ENCODE measurements at regions not wholly inside any gene's neighbourhood (a gene's known extent, or its start where the extent isn't known, plus 50 kb on each side); places are given as distances from the start of the nearest gene placed in this dataset.
A peak's percentile ranks its signal among the peaks of the same experiment; 100 is the strongest.

- DNase-seq (ENCODE audit: low spot score) = no peak
Measured at GRCh38 chr19:46911456-46911855, 50.7 kb downstream of the ARHGAP35 start.

GRCh38 chr19:46913198-46913851 lies 52.5 kb downstream of the ARHGAP35 start:
- no peak for DNase-seq (ENCODE audit: low spot score)

GRCh38 chr19:46913852-46914430 lies 53.1 kb downstream of the ARHGAP35 start:
- no peak for DNase-seq (ENCODE audit: low spot score)

DNA sequence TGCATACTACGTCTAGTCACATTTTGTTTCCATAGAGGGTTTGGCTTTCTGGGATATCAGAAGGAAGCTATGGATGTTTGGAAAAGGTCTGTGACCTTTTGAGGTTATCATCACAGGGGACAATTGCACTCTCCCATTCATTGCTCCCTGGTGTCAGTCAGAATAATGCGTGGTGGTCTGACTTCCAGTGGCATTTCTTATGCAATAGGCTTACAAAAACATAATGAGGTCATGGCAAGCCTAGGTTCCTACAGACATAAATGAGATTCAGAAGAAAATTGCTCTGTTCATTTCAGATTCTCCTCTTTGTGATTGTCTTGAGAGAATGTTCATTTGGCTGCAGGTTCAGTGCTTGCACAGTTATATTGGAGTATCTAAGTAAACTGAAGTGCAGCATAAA lies 54.6 kb downstream of the ARHGAP35 start:
- DNase-seq (ENCODE audit: low spot score) = peak; percentile 71

- DNase-seq (ENCODE audit: low spot score) = no peak
Measured at GRCh38 chr19:46917002-46917401, 56.2 kb downstream of the ARHGAP35 start.

GRCh38 chr19:46919324-46919723 lies 58.5 kb downstream of the ARHGAP35 start:
- DNase-seq (ENCODE audit: low spot score) = no peak

GRCh38 chr19:46920362-46920761 lies 59.6 kb downstream of the ARHGAP35 start:
- DNase-seq (ENCODE audit: low spot score) = no peak

- no peak for DNase-seq (ENCODE audit: low spot score)
Measured at GRCh38 chr19:46921071-46921470, 60.3 kb downstream of the ARHGAP35 start.

- DNase-seq (ENCODE audit: low spot score) = no peak
Measured at GRCh38 chr19:46922465-46922864, 61.7 kb downstream of the ARHGAP35 start.

GRCh38 chr19:46924874-46925547 lies 64.2 kb downstream of the ARHGAP35 start:
- DNase-seq (ENCODE audit: low spot score) = no peak

- DNase-seq (ENCODE audit: low spot score) = peak; percentile 43
Measured at GRCh38 chr19:46925548-46925950, 64.8 kb downstream of the ARHGAP35 start.

GRCh38 chr19:46926170-46927071 lies 65.6 kb downstream of the ARHGAP35 start:
- DNase-seq (ENCODE audit: low spot score) = no peak

GRCh38 chr19:46927106-46927505 lies 66.3 kb downstream of the ARHGAP35 start:
- DNase-seq (ENCODE audit: low spot score) = no peak

- no peak for DNase-seq (ENCODE audit: low spot score)
Measured at GRCh38 chr19:46927893-46928292, 67.1 kb downstream of the ARHGAP35 start.

- no peak for DNase-seq (ENCODE audit: low spot score)
Measured at GRCh38 chr19:46928951-46929350, 68.2 kb downstream of the ARHGAP35 start.

DNA sequence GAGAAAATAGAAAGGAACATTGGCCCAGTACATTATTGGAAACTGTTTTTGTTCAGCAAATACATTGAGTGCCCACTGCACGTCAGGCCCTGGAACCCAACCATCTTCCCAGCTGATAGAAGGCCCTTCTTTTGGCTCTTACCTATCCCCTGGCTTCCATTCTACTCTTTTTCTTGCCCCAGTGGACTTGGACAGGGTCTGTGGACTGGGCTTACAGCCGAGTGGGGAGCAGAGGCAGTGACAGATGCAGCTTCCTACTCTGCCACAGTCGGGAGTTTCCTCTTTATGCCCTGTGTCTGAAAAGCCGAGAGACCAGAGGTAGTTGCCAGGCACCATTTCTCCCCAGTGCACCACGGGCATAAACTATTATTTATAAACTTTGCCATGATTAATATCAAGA lies 70.4 kb downstream of the ARHGAP35 start:
- DNase-seq (ENCODE audit: low spot score) = no peak

DNA sequence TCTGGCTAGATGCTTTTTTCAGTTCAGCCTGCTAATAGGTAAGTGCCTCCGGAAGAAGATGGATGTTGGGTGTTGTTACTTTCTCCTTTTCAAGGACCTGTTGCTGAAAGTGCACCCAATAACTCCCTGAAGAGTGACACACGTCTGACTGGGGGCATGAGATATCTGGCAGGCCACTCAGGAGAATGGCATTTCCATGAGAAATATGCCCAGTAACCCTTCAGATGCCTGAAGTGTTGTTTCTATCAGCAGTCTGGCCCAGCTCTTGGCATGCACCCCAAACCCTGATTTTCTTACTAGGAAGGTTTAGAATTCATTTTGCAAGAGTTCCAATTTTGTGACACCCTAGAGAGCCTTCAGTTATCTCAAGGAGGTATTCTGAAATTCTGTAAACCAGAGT lies 71.5 kb downstream of the ARHGAP35 start:
- no peak for DNase-seq (ENCODE audit: low spot score)

GRCh38 chr19:46935066-46935663 lies 74.4 kb downstream of the ARHGAP35 start:
- DNase-seq (ENCODE audit: low spot score) = no peak

DNA sequence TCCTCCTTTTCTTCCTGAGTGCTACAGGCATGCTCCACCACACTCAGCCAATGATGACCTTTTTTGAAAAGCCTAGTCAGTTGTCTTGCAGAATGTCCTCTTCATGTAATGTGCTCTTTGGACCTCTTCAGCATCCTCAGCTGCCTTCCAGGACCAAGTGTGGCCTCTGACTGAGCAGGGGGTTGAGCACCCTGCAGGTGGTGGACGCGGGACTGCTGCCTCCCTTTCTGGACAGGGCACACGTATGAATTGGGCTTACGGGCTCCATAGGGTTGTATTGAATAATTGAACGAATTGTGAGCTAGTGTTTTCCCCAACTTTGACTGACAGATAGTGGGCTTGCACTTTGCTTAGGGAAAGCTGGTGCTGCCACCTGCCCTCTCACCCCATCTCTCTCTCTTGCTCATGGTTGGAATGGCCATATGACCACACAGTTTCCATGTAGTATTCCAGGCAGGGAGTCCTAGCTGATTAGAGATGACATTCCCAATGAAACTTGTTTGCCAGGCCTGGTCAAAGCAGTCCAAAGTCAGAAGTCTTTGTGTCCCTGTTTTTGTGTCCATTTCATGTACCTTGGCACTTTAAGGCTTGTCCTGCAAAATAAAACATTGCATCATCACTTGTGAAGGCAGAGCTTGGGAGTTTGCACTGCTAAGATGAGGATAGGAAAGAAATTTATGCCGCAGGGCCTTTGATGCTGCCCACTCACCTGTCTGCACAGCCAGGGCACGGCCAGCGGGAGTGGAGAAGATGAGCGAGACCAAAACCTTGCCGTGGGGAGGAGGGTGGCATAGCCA lies 76.3 kb upstream of the NPAS1 start:
- DNase-seq (ENCODE audit: low spot score) = no peak

DNA sequence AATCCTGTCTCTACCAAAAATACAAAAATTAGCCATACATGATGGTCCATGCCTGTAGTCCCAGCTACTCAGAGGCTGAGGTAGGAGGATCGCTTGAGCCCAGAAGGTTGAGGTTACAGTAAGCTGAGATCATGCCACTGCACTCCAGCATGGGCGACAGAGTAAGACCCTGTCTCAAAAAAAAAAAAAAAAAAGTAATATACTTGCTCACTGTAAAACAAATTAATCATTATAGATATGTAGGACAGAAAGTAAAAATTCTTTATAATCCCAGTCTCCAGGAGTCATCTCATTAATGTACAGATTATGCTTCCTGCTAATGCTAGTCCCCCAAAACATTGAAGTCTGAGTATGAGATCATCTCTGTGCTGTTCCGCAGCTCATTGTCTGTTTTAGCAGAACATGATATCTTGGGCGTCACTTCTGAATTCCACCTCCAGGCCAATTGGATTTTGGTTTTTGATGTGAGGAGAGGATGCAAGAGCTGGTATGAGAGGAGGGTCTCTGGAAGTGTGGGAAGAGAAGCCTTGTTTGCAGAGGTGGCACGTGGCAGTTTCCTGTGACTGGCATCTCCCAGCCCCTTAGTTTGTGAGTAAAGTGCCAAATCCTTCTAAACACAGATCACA lies 75.4 kb upstream of the NPAS1 start:
- DNase-seq (ENCODE audit: low spot score) = no peak

All from HuH-7.5 (cell line).